Lung (tissue), 11 donors: ENCODE measurements at regions not wholly inside any gene's neighbourhood (a gene's known extent, or its start where the extent isn't known, plus 50 kb on each side); places are given as distances from the start of the nearest gene placed in this dataset.

ENCODE experiments used
- ATAC-seq: fragments of 200-7000 bp; cut with Tn5 transposase; one replicate; pipeline ENCODE4 v1.9.1; 2020; ENCODE audit warnings: moderate number of reproducible peaks; ENCODE audit not compliant: insufficient read depth, low FRiP score
- DNase-seq, 3 donors: peaks; one replicate each; pipeline ENCODE4 v3.0.0-alpha.2; 2013 to 2017
- H3K27ac ChIP-seq, 2 donors: one replicate each; pipeline ENCODE4 v1.5.1; 2013; ENCODE audit warnings: mild to moderate bottlenecking in 2 of 2, moderate library complexity in 2 of 2, control low read depth in 1 of 2, inconsistent platforms in 1 of 2, low read depth in 1 of 2, low read length in 1 of 2
- H3K27me3 ChIP-seq, 3 donors: one replicate each; pipeline ENCODE4 v1.5.1; 2013; ENCODE audit warnings: low read length in 2 of 3; ENCODE audit not compliant: control insufficient read depth in 3 of 3, insufficient read depth in 3 of 3
- H3K36me3 ChIP-seq, 4 donors: one replicate each; pipeline ENCODE4 v1.5.1; 2013; ENCODE audit warnings: low read length in 4 of 4, mild to moderate bottlenecking in 1 of 4, moderate library complexity in 1 of 4; ENCODE audit not compliant: control insufficient read depth in 4 of 4, insufficient read depth in 4 of 4
- H3K4me1 ChIP-seq, 5 donors: one replicate each; pipeline ENCODE4 v1.5.1; 2013; ENCODE audit warnings: low read length in 5 of 5, mild to moderate bottlenecking in 2 of 5, moderate library complexity in 1 of 5; ENCODE audit not compliant: control insufficient read depth in 5 of 5, insufficient read depth in 5 of 5
- H3K4me3 ChIP-seq: one replicate; pipeline ENCODE4 v1.5.1; 2013; ENCODE audit warnings: mild to moderate bottlenecking, control low read depth, moderate library complexity
- H3K9ac ChIP-seq, 2 donors: one replicate each; pipeline ENCODE4 v1.5.1; 2013; ENCODE audit warnings: low read length in 2 of 2, control low read depth in 1 of 2; ENCODE audit not compliant: insufficient read depth in 1 of 2
- H3K9me3 ChIP-seq, 4 donors: one replicate each; pipeline ENCODE4 v1.5.1; 2013; ENCODE audit warnings: low read length in 3 of 4, mild to moderate bottlenecking in 1 of 4, moderate library complexity in 1 of 4; ENCODE audit not compliant: control insufficient read depth in 4 of 4, insufficient read depth in 3 of 4
- CTCF ChIP-seq: IDR thresholded peaks from 2 replicates; pipeline ENCODE4 v1.5.1; 2012; ENCODE audit warnings: mild to moderate bottlenecking; ENCODE audit errors: control extremely low read depth, extremely low read depth
- WGBS, 2 donors: extraction: QIAGEN DNeasy Blood & Tissue Kit; methylation state at CpG; one replicate each; pipeline ENCODE4 v1.1.7; 2013; 5-methylcytosine and 5-hydroxymethylcytosine counted together
- donor health status: control.
- donor health status: control.
- donor health status: Bipolar disorder and iron deficiency.
- donor health status: healthy.
- donor health status: DM: yes; HTN: yes; CAD: no.

DNA sequence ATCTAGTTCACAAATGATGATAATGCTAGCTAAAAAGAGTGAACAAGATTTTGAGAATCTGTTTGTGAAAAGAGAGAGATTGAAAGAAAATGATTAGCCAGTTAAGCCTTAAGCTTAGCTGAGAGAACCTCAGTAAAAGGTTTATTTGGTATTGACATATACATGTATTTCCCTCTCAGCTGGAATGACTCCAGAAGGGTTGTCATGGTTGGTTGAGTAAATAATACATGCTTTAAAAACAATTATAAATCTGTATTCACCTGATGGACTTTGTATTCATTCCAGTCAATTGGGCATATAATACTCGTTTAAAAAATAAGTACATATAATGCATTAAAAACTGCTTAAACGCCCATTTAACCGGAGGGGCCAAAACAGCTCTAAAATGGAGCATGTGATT is 181.4 kb downstream of the GRB14 start:
- Histone ChIP-seq H3K27me3 (no peaks in the 10 kb centered on the region), H3K4me1 (no peaks in the 10 kb centered on the region), H3K27ac (no peak overlapping the region), H3K4me3 (no peak overlapping the region), H3K36me3 (no peaks in the 10 kb centered on the region), H3K9ac (no peak overlapping the region), H3K9me3 (no peaks in the 10 kb centered on the region)
- 91 to 96% methylated on average over 3 of the region's 3 CpGs for WGBS, 2 donors
- no peak for DNase-seq
- ATAC-seq, result no peak
- TF ChIP-seq CTCF, result no peak

DNA sequence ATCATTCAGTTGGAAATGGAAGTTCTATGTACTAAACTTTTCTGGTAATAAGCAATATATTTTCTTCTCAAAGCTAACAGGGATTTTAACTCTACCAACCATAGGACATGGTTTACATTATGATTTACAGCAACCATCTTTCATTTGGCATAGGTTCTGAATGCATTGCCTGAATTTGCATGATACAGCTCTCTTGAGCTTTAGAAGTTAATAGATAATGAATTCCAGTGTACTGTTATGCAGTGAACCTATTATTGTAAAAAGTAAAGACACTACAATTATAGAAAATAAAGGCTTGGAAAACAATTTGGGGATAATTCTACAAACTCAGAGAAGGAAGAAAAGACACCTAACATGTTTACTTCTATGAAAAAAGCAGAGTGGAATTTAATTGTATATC is 182.0 kb downstream of the GRB14 start:
- no peak overlapping the region for H3K4me3 ChIP-seq
- ATAC-seq (no peak), DNase-seq (no peak)
- no peaks in the 10 kb centered on the region for H3K36me3 ChIP-seq
- no peaks in the 10 kb centered on the region for H3K9me3 ChIP-seq
- H3K4me1 ChIP-seq, result no peaks in the 10 kb centered on the region
- H3K27me3 ChIP-seq, result no peaks in the 10 kb centered on the region
- no peak overlapping the region for H3K9ac ChIP-seq
- H3K27ac ChIP-seq, result no peak overlapping the region
- no peak for TF ChIP-seq CTCF

- TF ChIP-seq CTCF, result no peak
- Histone ChIP-seq H3K4me1 (no peaks in the 10 kb centered on the region), H3K27ac (no peak overlapping the region), H3K27me3 (no peaks in the 10 kb centered on the region), H3K36me3 (no peaks in the 10 kb centered on the region), H3K9ac (no peak overlapping the region), H3K4me3 (no peak overlapping the region), H3K9me3 (no peaks in the 10 kb centered on the region)
- DNase-seq (no peak), ATAC-seq (no peak)
These were observed 182.6 kb downstream of the GRB14 start for GRCh38 chr2:164438490-164439205.

DNA sequence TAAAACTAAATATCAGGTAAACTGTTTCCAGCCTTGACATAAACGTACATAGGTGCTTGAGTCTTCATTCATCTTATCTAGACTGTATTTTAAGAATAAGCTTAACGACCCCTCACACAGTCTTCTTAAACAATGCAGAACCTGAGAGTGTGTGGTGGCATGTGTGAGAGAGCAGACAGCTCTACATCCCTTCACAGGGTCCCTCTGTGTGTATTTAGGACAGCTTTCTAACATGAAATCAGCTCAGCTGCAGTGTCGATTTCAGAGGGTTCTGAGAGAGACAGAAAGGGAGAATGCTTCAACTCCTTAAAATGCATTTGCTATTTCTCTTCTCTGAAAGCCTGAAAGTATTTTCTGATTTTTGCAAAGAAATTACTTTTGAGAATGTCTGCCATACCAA is 185.2 kb downstream of the GRB14 start:
- WGBS, 2 donors, result 59 to 74% methylated on average over 3 of the region's 3 CpGs
- Histone ChIP-seq H3K9ac (no peak overlapping the region), H3K27ac (no peak overlapping the region), H3K9me3 (no peaks in the 10 kb centered on the region), H3K4me1 (no peaks in the 10 kb centered on the region), H3K4me3 (no peak overlapping the region), H3K27me3 (no peaks in the 10 kb centered on the region), H3K36me3 (no peaks in the 10 kb centered on the region)
- TF ChIP-seq CTCF, result no peak
- DNase-seq (no peak), ATAC-seq (no peak)
